ENCODE measurements at regions not wholly inside any gene's neighbourhood (a gene's known extent, or its start where the extent isn't known, plus 50 kb on each side); places are given as distances from the start of the nearest gene placed in this dataset.

DNA sequence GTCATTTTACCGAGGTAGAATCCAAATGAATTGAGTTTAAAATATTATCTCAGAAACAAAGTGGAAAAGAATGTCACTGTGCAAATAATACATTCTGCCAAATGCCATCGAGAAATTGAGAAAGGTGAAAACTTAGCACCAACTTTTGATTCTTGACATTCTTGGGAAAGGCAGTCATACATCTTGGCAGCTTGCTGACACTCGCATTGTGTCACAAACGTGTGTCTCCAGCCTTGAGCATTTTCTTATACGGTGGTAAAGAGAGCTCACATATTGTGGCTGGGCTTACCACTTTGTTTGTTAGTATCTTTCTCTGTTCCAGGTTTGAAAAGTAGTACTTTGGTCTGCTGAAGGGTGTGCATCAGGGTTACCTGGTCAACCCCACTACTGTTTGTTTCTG lies 1456.1 kb downstream of the BRINP3 start:
- Histone ChIP-seq H4K20me1 (ENCODE audit: insufficient read depth) (no peaks in the 10 kb centered on the region), H3K36me3 (ENCODE audit: low read depth) (no peaks in the 10 kb centered on the region), H3K79me2 (ENCODE audit: insufficient read depth) (no peaks in the 10 kb centered on the region), H3K9ac (no peak overlapping the region), H2AFZ (no peak overlapping the region), H3K27ac (no peak overlapping the region), H3K9me2 (ENCODE audit: insufficient read depth) (no peaks in the 10 kb centered on the region), H3K4me1 (ENCODE audit: insufficient read depth) (no peaks in the 10 kb centered on the region), H3K9me3 (ENCODE audit: low read depth) (no peaks in the 10 kb centered on the region), H3K27me3 (replicated peaks; ENCODE audit: insufficient read depth) (no peaks in the 10 kb centered on the region), H3K4me2 (ENCODE audit: unreplicated experiment) (no peak overlapping the region), H3K4me3 (no peak overlapping the region), H3F3A (ENCODE audit: insufficient read depth) (no peaks in the 10 kb centered on the region)
- 13 to 16% methylated on average over 5 of the region's 5 CpGs for WGBS, 2 experiments (ENCODE audit: low coverage in 1 of 2, low lambda C conversion rate in 2 of 2, missing lambda C conversion rate in 2 of 2)
- no peak for TF ChIP-seq EZH2 (IDR thresholded peaks at IDR 0.05; ENCODE audit: insufficient read depth, poor library complexity, severe bottlenecking)
- TF ChIP-seq EZH2phosphoT487 (IDR thresholded peaks at IDR 0.05; ENCODE audit: insufficient read depth, low read depth), result no peak
- DNase-seq, result no peak
- in situ Hi-C loops (cut with MboI), result no loop called here

GRCh38 chr1:189022015-189022414 lies 1455.6 kb downstream of the BRINP3 start:
- no peaks in the 10 kb centered on the region for H3F3A ChIP-seq (ENCODE audit: insufficient read depth)
- no peaks in the 10 kb centered on the region for H3K27me3 ChIP-seq (replicated peaks; ENCODE audit: insufficient read depth)
- in situ Hi-C loops (cut with MboI), result no loop called here
- H3K4me3 ChIP-seq, result no peak overlapping the region
- H4K20me1 ChIP-seq (ENCODE audit: insufficient read depth), result no peaks in the 10 kb centered on the region
- DNase-seq, result no peak
- no peak overlapping the region for H3K9ac ChIP-seq
- H3K4me1 ChIP-seq (ENCODE audit: insufficient read depth), result no peaks in the 10 kb centered on the region
- no peaks in the 10 kb centered on the region for H3K9me3 ChIP-seq (ENCODE audit: low read depth)
- H3K4me2 ChIP-seq (ENCODE audit: unreplicated experiment), result no peak overlapping the region
- WGBS, 2 experiments (ENCODE audit: low coverage in 1 of 2, low lambda C conversion rate in 2 of 2, missing lambda C conversion rate in 2 of 2), result 42 to 45% methylated on average over 4 of the region's 4 CpGs
- TF ChIP-seq EZH2phosphoT487 (IDR thresholded peaks at IDR 0.05; ENCODE audit: insufficient read depth, low read depth), result no peak
- TF ChIP-seq EZH2 (IDR thresholded peaks at IDR 0.05; ENCODE audit: insufficient read depth, poor library complexity, severe bottlenecking), result no peak
- no peak overlapping the region for H3K27ac ChIP-seq
- no peaks in the 10 kb centered on the region for H3K79me2 ChIP-seq (ENCODE audit: insufficient read depth)
- no peaks in the 10 kb centered on the region for H3K36me3 ChIP-seq (ENCODE audit: low read depth)
- no peak overlapping the region for H2AFZ ChIP-seq
- H3K9me2 ChIP-seq (ENCODE audit: insufficient read depth), result no peaks in the 10 kb centered on the region

GRCh38 chr1:189027512-189027911 lies 1450.2 kb downstream of the BRINP3 start:
- Histone ChIP-seq H2AFZ (no peak overlapping the region), H4K20me1 (ENCODE audit: insufficient read depth) (no peaks in the 10 kb centered on the region), H3K9me3 (ENCODE audit: low read depth) (no peaks in the 10 kb centered on the region), H3K9ac (no peak overlapping the region), H3K4me3 (no peak overlapping the region), H3K9me2 (ENCODE audit: insufficient read depth) (no peaks in the 10 kb centered on the region), H3K79me2 (ENCODE audit: insufficient read depth) (no peaks in the 10 kb centered on the region), H3K4me2 (ENCODE audit: unreplicated experiment) (no peak overlapping the region), H3K27ac (no peak overlapping the region), H3F3A (ENCODE audit: insufficient read depth) (no peaks in the 10 kb centered on the region), H3K27me3 (replicated peaks; ENCODE audit: insufficient read depth) (no peaks in the 10 kb centered on the region), H3K36me3 (ENCODE audit: low read depth) (no peaks in the 10 kb centered on the region), H3K4me1 (ENCODE audit: insufficient read depth) (no peaks in the 10 kb centered on the region)
- 37 to 54% methylated on average over 5 of the region's 5 CpGs for WGBS, 2 experiments (ENCODE audit: low coverage in 1 of 2, low lambda C conversion rate in 2 of 2, missing lambda C conversion rate in 2 of 2)
- no peak for TF ChIP-seq EZH2 (IDR thresholded peaks at IDR 0.05; ENCODE audit: insufficient read depth, poor library complexity, severe bottlenecking)
- TF ChIP-seq EZH2phosphoT487 (IDR thresholded peaks at IDR 0.05; ENCODE audit: insufficient read depth, low read depth), result no peak
- in situ Hi-C loops (cut with MboI), result no loop called here
- no peak for DNase-seq

- no peak overlapping the region for H3K4me2 ChIP-seq (ENCODE audit: unreplicated experiment)
- H4K20me1 ChIP-seq (ENCODE audit: insufficient read depth), result no peaks in the 10 kb centered on the region
- no peaks in the 10 kb centered on the region for H3K79me2 ChIP-seq (ENCODE audit: insufficient read depth)
- H2AFZ ChIP-seq, result no peak overlapping the region
- H3F3A ChIP-seq (ENCODE audit: insufficient read depth), result no peaks in the 10 kb centered on the region
- DNase-seq, result no peak
- H3K9ac ChIP-seq, result no peak overlapping the region
- no peak overlapping the region for H3K4me3 ChIP-seq
- H3K36me3 ChIP-seq (ENCODE audit: low read depth), result no peaks in the 10 kb centered on the region
- H3K9me3 ChIP-seq (ENCODE audit: low read depth), result no peaks in the 10 kb centered on the region
- no peak overlapping the region for H3K27ac ChIP-seq
- H3K4me1 ChIP-seq (ENCODE audit: insufficient read depth), result no peaks in the 10 kb centered on the region
- in situ Hi-C loops (cut with MboI), result no loop called here
- H3K9me2 ChIP-seq (ENCODE audit: insufficient read depth), result no peaks in the 10 kb centered on the region
- no peaks in the 10 kb centered on the region for H3K27me3 ChIP-seq (replicated peaks; ENCODE audit: insufficient read depth)
- TF ChIP-seq EZH2 (IDR thresholded peaks at IDR 0.05; ENCODE audit: insufficient read depth, poor library complexity, severe bottlenecking) (no peak), EZH2phosphoT487 (IDR thresholded peaks at IDR 0.05; ENCODE audit: insufficient read depth, low read depth) (no peak)
These were observed 1444.5 kb downstream of the BRINP3 start for GRCh38 chr1:189033169-189033568.

DNA sequence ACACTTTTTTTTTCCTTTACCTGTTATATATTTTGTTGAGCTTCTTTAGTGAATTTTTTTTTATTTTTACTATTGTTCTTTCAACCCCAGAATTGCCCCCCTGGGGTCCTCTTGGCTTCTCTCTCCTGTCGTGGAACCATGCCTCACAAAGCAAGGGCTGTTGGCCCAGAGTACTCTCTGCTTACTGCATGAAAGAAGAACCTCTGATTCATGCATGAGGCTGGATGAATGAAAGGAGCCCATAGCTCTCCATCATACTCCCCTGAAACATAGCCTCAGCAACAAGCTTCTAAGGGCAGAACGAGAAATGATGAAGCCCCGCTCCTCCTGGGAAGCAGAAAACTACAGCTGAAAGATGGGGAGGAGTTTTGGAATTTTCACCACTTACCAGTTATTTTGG lies 1441.0 kb downstream of the BRINP3 start:
- no peak overlapping the region for H2AFZ ChIP-seq
- H3F3A ChIP-seq (ENCODE audit: insufficient read depth), result no peaks in the 10 kb centered on the region
- H3K9me2 ChIP-seq (ENCODE audit: insufficient read depth), result no peaks in the 10 kb centered on the region
- H3K27me3 ChIP-seq (replicated peaks; ENCODE audit: insufficient read depth), result no peaks in the 10 kb centered on the region
- H3K4me1 ChIP-seq (ENCODE audit: insufficient read depth), result no peaks in the 10 kb centered on the region
- no peaks in the 10 kb centered on the region for H3K36me3 ChIP-seq (ENCODE audit: low read depth)
- H3K79me2 ChIP-seq (ENCODE audit: insufficient read depth), result no peaks in the 10 kb centered on the region
- H3K4me2 ChIP-seq (ENCODE audit: unreplicated experiment), result no peak overlapping the region
- H3K27ac ChIP-seq, result no peak overlapping the region
- no peaks in the 10 kb centered on the region for H3K9me3 ChIP-seq (ENCODE audit: low read depth)
- no peak overlapping the region for H3K4me3 ChIP-seq
- in situ Hi-C loops (cut with MboI), result no loop called here
- 5 to 13% methylated on average over 3 of the region's 3 CpGs for WGBS, 2 experiments (ENCODE audit: low coverage in 1 of 2, low lambda C conversion rate in 2 of 2, missing lambda C conversion rate in 2 of 2)
- no peak overlapping the region for H3K9ac ChIP-seq
- H4K20me1 ChIP-seq (ENCODE audit: insufficient read depth), result no peaks in the 10 kb centered on the region
- TF ChIP-seq EZH2phosphoT487 (IDR thresholded peaks at IDR 0.05; ENCODE audit: insufficient read depth, low read depth) (no peak), EZH2 (IDR thresholded peaks at IDR 0.05; ENCODE audit: insufficient read depth, poor library complexity, severe bottlenecking) (no peak)
- DNase-seq, result no peak
